GM12878 (cell line): ENCODE measurements at regions not wholly inside any gene's neighbourhood (a gene's known extent, or its start where the extent isn't known, plus 50 kb on each side); places are given as distances from the start of the nearest gene placed in this dataset.

Source experiments
- ATAC-seq: fragments of 200-7000 bp; cut with Tn5 transposase; 3 replicates; pipeline ENCODE4 v1.9.1; 2020; ENCODE audit warnings: mild to moderate bottlenecking, moderate library complexity
- BruUV-seq: library from RNA; stranded (reverse); fragments of 400-500 nt; replicated peaks from 2 replicates; lab custom pipeline; 2021; lab: Mats Ljungman, UMichigan
- CTCF ChIA-PET: fragments of 300-600 bp; sonication (Branson Sonifier 250); formaldehyde crosslinking; extraction: SDS; loops from one replicate; lab custom pipeline; 2021; ENCODE audit warnings: inconsistent platforms; lab: Yijun Ruan, JAX
- POLR2A ChIA-PET: fragments of 350-600 bp; formaldehyde crosslinking; extraction: SDS; loops from one replicate; lab custom pipeline; 2021; ENCODE audit warnings: inconsistent platforms; lab: Charles Lee
- RAD21 ChIA-PET: fragments of 300-600 bp; sonication (Branson Sonifier 250); formaldehyde crosslinking; loops from one replicate; lab custom pipeline; 2023; ENCODE audit warnings: antibody characterized with exemption; ENCODE audit not compliant: unreplicated experiment; lab: Charles Lee
- SMC1A ChIA-PET: fragments of 300-600 bp; sonication (Branson Sonifier 250); formaldehyde crosslinking; loops from one replicate; lab custom pipeline; 2023; ENCODE audit not compliant: unreplicated experiment, uncharacterized antibody; lab: Charles Lee
- DNase-seq: peaks from one replicate; pipeline ENCODE4 v3.0.0-alpha.2; 2011; ENCODE audit warnings: low read depth, low spot score
- FAIRE-seq: peaks from 3 replicates; lab custom pipeline; 2011; peaks lifted over from hg19 to GRCh38; lab: Jason Lieb, UNC
- H2AFZ ChIP-seq: 2 replicates; pipeline ENCODE4 v1.6.0; 2011; ENCODE audit warnings: low read depth, low read length, control low read depth; ENCODE audit not compliant: control insufficient read depth
- H3K27ac ChIP-seq: 2 replicates; pipeline ENCODE4 v1.5.1; 2011; ENCODE audit warnings: control low read depth; ENCODE audit not compliant: control insufficient read depth, insufficient read depth
- H3K27me3 ChIP-seq, 2 experiments: replicated peaks in 1 of 2; 2 replicates each; pipeline versions ENCODE4 v1.6.0 to v1.6.1; 2011; ENCODE audit warnings: low read length in 1 of 2; ENCODE audit not compliant: control insufficient read depth in 2 of 2, insufficient read depth in 2 of 2
- H3K36me3 ChIP-seq, 2 experiments: 2 replicates each; pipeline ENCODE4 v1.5.1; 2011; ENCODE audit warnings: low read length in 1 of 2; ENCODE audit not compliant: control insufficient read depth in 2 of 2, insufficient read depth in 2 of 2
- H3K4me1 ChIP-seq: 2 replicates; pipeline ENCODE4 v1.6.1; 2011; ENCODE audit warnings: mild to moderate bottlenecking, low read length, moderate library complexity, mixed read lengths; ENCODE audit not compliant: control insufficient read depth, insufficient read depth
- H3K4me2 ChIP-seq: 2 replicates; pipeline ENCODE4 v1.6.0; 2011; ENCODE audit warnings: control low read depth; ENCODE audit not compliant: control insufficient read depth, insufficient read depth
- H3K4me3 ChIP-seq: fragments of 200-600 bp; sonication (generic); 2 replicates; pipeline ENCODE4 v1.5.1; 2016
- H3K79me2 ChIP-seq: 2 replicates; pipeline ENCODE4 v1.6.0; 2011; ENCODE audit warnings: low read length; ENCODE audit not compliant: control insufficient read depth, insufficient read depth
- H3K9ac ChIP-seq: 2 replicates; pipeline ENCODE4 v1.8.0; 2011; ENCODE audit warnings: low read length, control low read depth, mixed read lengths; ENCODE audit not compliant: control insufficient read depth, insufficient read depth
- H3K9me3 ChIP-seq: replicated peaks from 3 replicates; pipeline ENCODE4 v1.5.1; 2011; ENCODE audit warnings: mild to moderate bottlenecking, low read length; ENCODE audit not compliant: control insufficient read depth, insufficient read depth
- H4K20me1 ChIP-seq: 2 replicates; pipeline ENCODE4 v1.6.0; 2011; ENCODE audit not compliant: control insufficient read depth, insufficient read depth
- CHD1 ChIP-seq: IDR thresholded peaks from 2 replicates; pipeline ENCODE4 v1.6.1; 2012; ENCODE audit warnings: low read depth, low read length, improper control_type of control experiment
- RUNX3 ChIP-seq: IDR thresholded peaks from 2 replicates; pipeline ENCODE4 v1.6.1; 2012; ENCODE audit warnings: low read length, inconsistent platforms
- SMAD1 ChIP-seq: fragments of 450-650 bp; IDR thresholded peaks from 2 replicates; pipeline ENCODE4 v1.6.1; 2018; ENCODE audit warnings: mild to moderate bottlenecking, low read depth; ENCODE audit not compliant: partially characterized antibody
- ZBTB40 ChIP-seq: fragments of 450-650 bp; IDR thresholded peaks from 2 replicates; pipeline ENCODE4 v1.6.1; 2016; ENCODE audit warnings: mild to moderate bottlenecking, moderate library complexity, borderline replicate concordance
- ZNF384 ChIP-seq: IDR thresholded peaks from 2 replicates; pipeline ENCODE4 v1.6.1; 2012; ENCODE audit warnings: low read depth, mild to moderate bottlenecking, low read length, improper control_type of control experiment, borderline replicate concordance
- ZSCAN29 ChIP-seq: fragments of 450-650 bp; IDR thresholded peaks from 2 replicates; pipeline ENCODE4 v1.6.1; 2017; ENCODE audit warnings: mild to moderate bottlenecking, moderate library complexity
- WGBS: methylation state at CpG from one replicate; pipeline ENCODE4 v1.1.6; 2016; ENCODE audit warnings: low lambda C conversion rate; ENCODE audit not compliant: insufficient replicate concordance, insufficient coverage; ENCODE audit errors: missing lambda C conversion rate; 5-methylcytosine and 5-hydroxymethylcytosine counted together
- in situ Hi-C: fragments of 300-500 bp; cut with MboI; formaldehyde crosslinking; loops from 9 replicates; pipeline ENCODE4 v1.14.3; 2018; ENCODE audit warnings: mixed read lengths
- intact Hi-C: fragments of 100-400 bp; cut with micrococcal nuclease; formaldehyde crosslinking; loops from one replicate; pipeline ENCODE4 v1.14.2; 2022; ENCODE audit not compliant: unreplicated experiment

GRCh38 chr15:29346998-29347397 is 77.4 kb upstream of the NSMCE3 start:
- no peak overlapping the region for H3K9ac ChIP-seq
- H2AFZ ChIP-seq = no peak overlapping the region
- no TSS peak for BruUV-seq
- no peaks in the 10 kb centered on the region for H3K4me1 ChIP-seq
- in situ Hi-C loops (no loop called here), intact Hi-C loops (no loop called here)
- RAD21 ChIA-PET = no interaction called here
- CTCF ChIA-PET = interaction anchor here (0.6 to 1.6 kb wide), 3 partner anchors 10 to 207 kb away, joined by 3 read pairs; no protein-coding TSS in a partner anchor
- no peak for TF ChIP-seq CHD1
- no peak for TF ChIP-seq ZNF384
- TF ChIP-seq ZSCAN29 = no peak
- TF ChIP-seq RUNX3 = no peak
- TF ChIP-seq SMAD1 = no peak
- TF ChIP-seq ZBTB40 = no peak
- ATAC-seq (no peak), FAIRE-seq (no peak), DNase-seq (no peak)
- no peaks in the 10 kb centered on the region for H3K27me3 ChIP-seq
- H4K20me1 ChIP-seq = no peaks in the 10 kb centered on the region
- H3K9me3 ChIP-seq = no peaks in the 10 kb centered on the region
- H3K36me3 ChIP-seq = no peaks in the 10 kb centered on the region
- H3K79me2 ChIP-seq = no peaks in the 10 kb centered on the region
- no peak overlapping the region for H3K27ac ChIP-seq
- POLR2A ChIA-PET = no interaction called here
- SMC1A ChIA-PET = interaction anchor here (1.3 to 1.6 kb wide), 2 partner anchors 17 to 207 kb away, joined by 3 to 6 read pairs; no protein-coding TSS in a partner anchor
- H3K4me3 ChIP-seq = no peak overlapping the region
- WGBS = 32% methylated on average over 3 of the region's 3 CpGs
- no peak overlapping the region; the same call in 1 of the 2 replicates for H3K4me2 ChIP-seq
